HG03571 (cell line): ENCODE measurements at regions not wholly inside any gene's neighbourhood (a gene's known extent, or its start where the extent isn't known, plus 50 kb on each side); places are given as distances from the start of the nearest gene placed in this dataset.

Source experiments
- ATAC-seq: cut with Tn5 transposase; IDR thresholded peaks from one replicate; pipeline ENCODE4 v1.9.1; 2021; ENCODE audit not compliant: unreplicated experiment

GRCh38 chr4:155522201-155522600 is 144.4 kb upstream of the GUCY1A1 start:
- ATAC-seq, result no peak

- no peak for ATAC-seq
Measured at GRCh38 chr4:155521382-155521781, 144.6 kb upstream of the MAP9 start.

- no peak for ATAC-seq
Measured at GRCh38 chr4:155515444-155516075, 138.8 kb upstream of the MAP9 start.

GRCh38 chr4:155514628-155515027 is 137.9 kb upstream of the MAP9 start:
- no peak for ATAC-seq

DNA sequence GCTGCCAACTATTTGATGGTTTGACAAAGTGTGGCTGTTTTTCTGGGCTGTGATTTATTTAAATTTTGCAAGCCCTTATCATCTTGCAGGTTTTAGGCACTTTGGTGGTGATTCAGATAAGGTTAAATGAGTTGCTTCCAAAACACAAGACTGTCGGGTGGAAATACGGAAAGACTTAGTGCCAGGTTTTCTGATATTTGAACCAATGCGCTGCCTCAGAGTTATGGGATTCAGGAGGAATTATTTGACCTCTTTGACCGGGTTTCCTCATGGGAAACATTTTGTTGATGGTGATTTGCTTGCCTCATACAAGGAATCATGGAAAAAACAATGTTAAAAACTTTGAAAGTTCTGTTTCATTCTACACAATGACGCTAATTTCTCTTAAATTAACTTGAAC is 136.1 kb upstream of the MAP9 start:
- ATAC-seq, result no peak

DNA sequence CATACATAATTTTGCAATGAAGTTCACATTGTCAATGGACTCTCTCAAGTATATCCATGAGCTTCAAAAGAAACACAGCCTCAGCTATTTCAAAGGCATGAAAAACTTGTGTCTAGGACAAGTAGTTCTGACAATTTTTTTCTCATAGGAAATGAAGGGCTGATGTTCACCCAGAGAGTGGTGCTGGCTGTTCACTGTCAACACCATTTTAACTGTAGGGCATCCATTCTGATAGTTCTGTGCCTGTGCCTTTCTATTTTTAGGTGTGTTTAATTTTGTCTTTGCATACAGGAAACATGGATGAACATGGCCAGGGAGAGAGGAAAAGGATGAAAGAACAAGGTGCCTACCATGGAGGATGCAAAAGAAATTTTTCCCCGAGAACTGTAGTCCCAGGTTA is 135.3 kb upstream of the MAP9 start:
- no peak for ATAC-seq

GRCh38 chr4:155510771-155511170 is 134.0 kb upstream of the MAP9 start:
- no peak for ATAC-seq

DNA sequence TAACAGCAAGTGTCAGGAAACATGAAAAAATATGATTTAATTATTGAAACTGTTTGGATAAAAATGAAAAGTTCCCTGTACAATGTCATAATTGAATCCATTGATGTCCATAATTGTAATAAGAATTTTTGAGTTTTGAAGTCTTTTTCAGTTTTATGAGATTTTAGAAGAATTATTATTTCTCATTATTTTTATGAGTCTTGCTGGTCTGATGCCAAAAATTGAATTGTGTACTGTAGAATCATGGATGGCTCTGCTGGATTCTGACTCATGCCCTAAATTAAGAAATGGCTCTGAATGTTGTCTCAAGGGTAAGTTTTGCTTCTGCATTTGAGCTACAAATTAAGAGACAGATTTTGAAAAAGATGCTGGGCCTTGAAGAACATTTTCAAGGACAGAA is 132.8 kb upstream of the MAP9 start:
- no peak for ATAC-seq

DNA sequence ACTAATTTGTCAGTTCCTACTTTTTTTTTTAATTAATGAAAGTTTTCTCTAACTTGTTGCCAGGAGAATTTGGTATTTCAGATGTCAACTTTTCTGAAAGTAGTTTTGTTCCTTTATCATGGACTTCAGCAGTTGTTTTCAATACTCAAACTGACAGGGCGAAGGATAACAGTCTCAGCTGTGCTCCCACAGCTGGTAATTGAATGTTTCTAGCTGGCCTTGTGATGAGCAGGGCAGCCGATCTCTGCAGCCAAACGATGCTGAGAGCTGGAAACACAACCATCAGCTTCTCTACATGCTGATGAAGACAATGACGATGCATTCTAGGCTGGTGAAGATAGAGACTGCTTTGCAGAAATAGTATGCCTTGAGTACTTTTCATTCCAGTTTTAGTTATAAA is 130.0 kb upstream of the MAP9 start:
- ATAC-seq, result no peak

- no peak for ATAC-seq
Measured at GRCh38 chr4:155505321-155505720, 128.6 kb upstream of the MAP9 start.

GRCh38 chr4:155497306-155497705 is 120.5 kb upstream of the MAP9 start:
- no peak for ATAC-seq

DNA sequence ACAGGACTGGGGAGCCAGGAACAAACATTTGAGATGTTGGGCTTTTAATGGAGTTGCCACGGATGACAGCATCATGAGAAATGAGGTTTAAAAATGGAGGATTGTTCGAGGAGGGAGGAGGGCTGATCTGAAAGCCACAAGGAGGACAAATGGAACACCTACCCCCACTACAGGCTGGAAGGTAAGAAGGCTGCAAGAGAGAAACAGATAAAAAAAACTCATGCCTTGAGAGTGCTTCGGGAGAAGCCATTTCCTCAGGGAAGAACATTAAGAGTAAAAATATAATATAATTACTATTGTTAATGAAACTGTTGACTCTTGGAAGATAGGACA is 119.5 kb upstream of the MAP9 start:
- no peak for ATAC-seq

DNA sequence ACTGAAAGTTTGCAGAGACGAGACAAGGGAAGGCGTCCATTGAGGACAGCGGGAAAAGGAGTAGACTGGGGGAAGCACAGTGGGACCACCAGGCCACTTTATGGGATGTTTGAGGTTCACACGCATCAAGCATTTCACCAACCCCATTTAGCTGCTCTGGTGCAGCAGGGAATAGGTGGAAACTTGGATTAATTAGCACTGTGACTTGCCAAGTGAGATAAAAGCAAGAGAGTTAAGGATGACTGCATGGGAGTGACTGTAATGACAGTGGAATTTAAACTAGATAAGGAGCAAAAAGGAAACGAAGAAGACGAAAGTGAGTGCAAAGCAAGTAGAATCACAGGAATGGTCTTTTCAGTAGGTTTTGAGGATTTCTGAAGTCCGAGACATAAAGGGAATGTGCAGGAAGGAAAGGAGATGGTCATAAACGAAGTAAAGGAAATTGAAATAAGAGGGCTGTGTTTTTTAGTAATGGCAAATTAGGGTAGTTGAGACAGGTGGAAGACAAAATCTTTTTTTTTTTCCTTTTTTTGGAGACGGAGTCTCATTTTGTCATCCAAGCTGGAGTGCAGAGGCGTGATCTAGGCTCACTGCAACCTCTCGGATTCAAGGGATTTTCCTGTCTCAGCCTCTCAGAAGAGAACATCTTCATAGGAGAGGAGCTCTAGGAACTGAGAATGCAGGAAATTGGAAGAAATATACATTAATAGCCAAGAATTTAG is 119.0 kb upstream of the MAP9 start:
- no peak for ATAC-seq

DNA sequence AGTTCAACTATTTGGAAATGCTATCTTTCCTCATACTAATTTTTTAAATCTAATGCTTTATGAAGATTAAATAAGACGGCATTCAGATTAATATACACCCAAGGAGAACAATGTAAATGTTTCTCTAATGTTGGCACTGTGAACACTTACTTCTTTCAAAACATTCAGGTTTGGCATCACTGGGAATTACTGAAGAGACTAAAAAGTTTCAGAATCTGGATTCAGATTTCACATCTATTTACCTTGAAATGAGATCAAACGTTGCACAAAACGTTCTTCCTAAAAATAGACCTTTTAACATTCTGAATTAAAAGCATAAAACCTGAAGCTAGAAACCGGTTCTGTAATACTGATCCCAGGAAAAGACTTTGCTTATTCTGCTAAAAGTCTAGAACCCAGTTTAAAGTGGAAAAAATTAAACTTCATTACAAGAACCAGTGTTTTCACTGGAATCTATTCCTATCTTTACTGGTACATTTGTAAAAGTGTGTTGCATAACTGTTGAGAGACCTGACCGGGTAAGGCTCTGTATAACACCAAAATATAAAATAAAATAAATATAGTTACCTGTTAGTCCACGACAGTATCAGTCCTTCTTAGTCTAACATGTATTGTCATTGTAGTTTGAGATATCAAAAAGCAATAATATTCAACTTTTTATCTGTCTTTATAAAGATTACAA is 117.4 kb upstream of the MAP9 start:
- no peak for ATAC-seq

GRCh38 chr4:155491336-155492120 is 114.8 kb upstream of the MAP9 start:
- ATAC-seq, result peak; percentile 95

DNA sequence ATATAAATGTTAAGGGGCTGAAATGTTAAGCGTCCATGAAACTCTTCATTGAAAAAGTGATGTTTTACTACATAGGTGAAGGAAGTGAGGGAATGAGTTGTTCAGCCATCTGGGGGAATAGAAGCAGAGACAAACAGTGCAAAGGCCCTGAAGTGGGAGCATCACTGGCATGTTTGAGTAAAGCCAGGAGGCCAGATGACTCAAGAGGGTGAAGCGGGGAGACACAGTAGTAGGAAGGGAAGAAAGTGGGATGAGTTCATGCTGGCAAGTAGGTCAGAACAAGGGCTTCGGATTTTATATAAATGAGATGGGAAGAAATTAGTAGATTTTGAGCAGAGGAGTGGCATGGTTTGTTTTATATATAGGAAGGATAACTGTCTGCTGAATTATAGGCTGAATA is 112.5 kb upstream of the MAP9 start:
- ATAC-seq, result no peak

DNA sequence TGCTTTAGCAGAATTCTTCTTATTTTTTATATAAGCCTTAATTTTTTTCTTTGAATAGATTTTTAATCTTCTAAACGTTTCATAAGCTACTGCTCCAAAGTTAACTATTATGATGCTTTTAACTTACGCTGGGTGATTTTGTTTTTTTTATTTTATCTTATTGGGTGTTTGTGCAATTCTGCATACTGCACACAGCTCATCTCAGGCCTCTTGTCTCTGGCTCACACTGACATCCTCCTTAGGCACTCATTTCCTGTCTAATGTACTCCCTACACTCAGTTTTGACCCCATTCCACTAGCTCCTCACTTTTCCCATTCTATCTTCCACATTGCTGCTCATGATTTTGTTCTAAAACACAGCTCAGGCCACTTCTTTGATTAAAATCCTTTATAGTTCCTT is 111.9 kb upstream of the MAP9 start:
- no peak for ATAC-seq

DNA sequence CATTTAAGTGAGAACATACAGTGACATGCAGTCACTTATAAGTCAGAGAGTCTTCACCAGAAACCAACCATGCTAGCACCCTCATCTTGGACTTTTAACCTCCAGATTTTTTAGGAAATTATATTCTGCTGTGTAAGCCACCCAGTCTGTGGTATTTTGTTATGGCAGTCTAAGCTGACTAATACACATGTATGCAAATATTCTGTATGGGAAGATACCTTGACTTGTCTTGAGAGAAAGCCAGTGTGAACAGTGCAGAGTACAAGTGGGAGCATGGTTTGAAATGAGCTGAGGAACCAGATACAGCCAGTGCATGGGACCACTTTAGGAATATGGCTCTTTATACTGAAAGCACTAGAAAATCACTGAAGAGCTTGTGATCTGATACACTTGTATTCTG is 110.4 kb upstream of the MAP9 start:
- no peak for ATAC-seq

DNA sequence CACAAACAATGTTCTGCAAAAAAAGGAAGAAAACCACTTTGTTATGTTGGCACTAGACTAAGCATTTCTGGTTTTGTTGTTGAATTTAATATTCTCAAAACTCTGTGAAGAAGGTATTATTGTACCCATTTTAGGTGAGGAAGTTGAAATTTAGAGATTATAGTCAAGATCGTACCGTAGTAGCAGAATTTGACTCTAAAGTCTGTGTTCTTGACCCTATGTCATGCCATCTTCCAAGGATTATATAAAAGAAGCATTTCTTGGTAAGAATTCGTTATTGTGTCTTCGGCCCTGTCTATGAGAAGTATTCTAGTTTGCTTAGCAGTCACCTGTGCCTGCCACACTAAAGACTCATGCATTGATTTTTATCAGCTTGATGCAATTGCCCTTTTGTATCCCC is 104.4 kb upstream of the MAP9 start:
- no peak for ATAC-seq

- ATAC-seq, result no peak
Measured at GRCh38 chr4:155479835-155480234, 103.1 kb upstream of the MAP9 start.

DNA sequence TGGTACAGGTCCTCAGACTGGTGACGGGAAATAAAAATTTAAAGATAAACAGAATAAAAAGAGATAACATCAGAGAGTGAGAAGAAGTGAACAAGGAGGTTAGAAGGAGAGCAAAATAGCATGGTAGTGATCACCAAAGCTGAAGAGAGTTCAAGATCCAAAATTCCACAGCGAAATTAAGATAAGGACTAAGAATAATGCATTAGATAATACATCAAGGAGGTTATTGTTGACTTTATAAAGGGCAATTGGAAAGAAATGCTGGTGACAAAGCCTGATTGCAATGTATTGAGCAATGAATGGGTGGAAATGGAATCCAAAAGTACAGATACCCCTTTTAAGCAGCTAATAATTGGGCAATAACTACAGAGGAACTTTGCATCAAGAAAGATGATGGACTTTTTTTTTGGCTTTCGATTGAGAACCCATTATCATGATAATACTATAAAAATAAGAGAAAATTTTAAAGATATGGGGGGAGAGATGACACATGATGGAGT is 101.6 kb upstream of the MAP9 start:
- no peak for ATAC-seq

DNA sequence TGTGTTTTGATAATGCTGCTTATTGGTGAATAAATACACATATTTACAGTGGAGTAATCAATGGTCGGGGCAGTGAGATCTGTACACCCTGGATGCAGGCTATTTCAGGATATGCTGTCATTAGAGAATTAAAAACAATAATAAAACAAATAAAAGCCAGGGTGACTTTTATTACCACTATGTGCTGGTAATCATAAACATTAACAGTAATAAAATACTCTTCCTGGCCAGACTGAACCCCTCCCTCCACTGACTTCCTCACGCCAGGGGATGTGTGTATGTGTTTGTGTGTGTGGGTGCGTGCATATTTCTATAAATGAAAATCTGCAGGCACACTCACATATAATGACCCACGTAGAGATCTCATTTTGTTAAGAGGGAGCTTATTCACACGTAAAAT is 98.0 kb upstream of the MAP9 start:
- no peak for ATAC-seq
